HL-60 (cell line): ENCODE measurements at regions not wholly inside any gene's neighbourhood (a gene's known extent, or its start where the extent isn't known, plus 50 kb on each side); places are given as distances from the start of the nearest gene placed in this dataset.

Experiments used
- DNase-seq, 2 experiments: peaks; one replicate each; pipeline ENCODE4 v3.0.0-alpha.2; 2010 to 2020; ENCODE audit warnings: low read depth in 1 of 2, low spot score in 1 of 2
- H3K27ac ChIP-seq: fragments of 250-450 bp; sonication (Bioruptor Pico); replicated peaks from 2 replicates; pipeline ENCODE4 v1.5.1; 2020; ENCODE audit warnings: mild to moderate bottlenecking, moderate library complexity
- H3K27me3 ChIP-seq: fragments of 250-450 bp; sonication (Bioruptor Pico); 2 replicates; pipeline ENCODE4 v1.5.1; 2021; ENCODE audit warnings: mild to moderate bottlenecking, moderate library complexity; ENCODE audit not compliant: insufficient read depth, poor library complexity, severe bottlenecking
- H3K4me3 ChIP-seq: replicated peaks from 2 replicates; pipeline ENCODE4 v1.5.1; 2011; ENCODE audit warnings: mild to moderate bottlenecking, control low read depth, low read length; ENCODE audit not compliant: insufficient read depth
- CTCF ChIP-seq: IDR thresholded peaks from one replicate; pipeline ENCODE4 v1.5.1; 2011; ENCODE audit warnings: low read length, control low read depth, inconsistent platforms; ENCODE audit not compliant: insufficient read depth
- GABPA ChIP-seq: IDR thresholded peaks from 2 replicates; pipeline ENCODE4 v1.6.1; 2012; ENCODE audit warnings: low read depth
- POLR2AphosphoS5 ChIP-seq: IDR thresholded peaks from 2 replicates; pipeline ENCODE4 v1.6.1; 2012; ENCODE audit warnings: low read depth
- REST ChIP-seq: IDR thresholded peaks from 2 replicates; pipeline ENCODE4 v1.6.1; 2012; ENCODE audit warnings: low read depth; ENCODE audit not compliant: insufficient replicate concordance
- SPI1 ChIP-seq: IDR thresholded peaks from 2 replicates; pipeline ENCODE4 v1.6.1; 2012; ENCODE audit warnings: low read depth, mild to moderate bottlenecking, borderline replicate concordance

GRCh38 chr9:73981405-73981804 lies 515.7 kb upstream of the RORB start:
- Histone ChIP-seq H3K27ac (no peak overlapping the region), H3K27me3 (no peaks in the 10 kb centered on the region), H3K4me3 (no peak overlapping the region)
- DNase-seq = no peak
- TF ChIP-seq POLR2AphosphoS5 (no peak), GABPA (no peak), SPI1 (no peak), REST (no peak), CTCF (no peak)

- DNase-seq = no peak
- Histone ChIP-seq H3K27ac (no peak overlapping the region), H3K4me3 (no peak overlapping the region), H3K27me3 (no peaks in the 10 kb centered on the region)
- no peak for TF ChIP-seq POLR2AphosphoS5
- no peak for TF ChIP-seq SPI1
- TF ChIP-seq REST = no peak
- TF ChIP-seq CTCF = no peak
Observed at GRCh38 chr9:73995836-73996235, 501.3 kb upstream of the RORB start.

GRCh38 chr9:73996844-73997243 lies 500.3 kb upstream of the RORB start:
- H3K4me3 ChIP-seq = no peak overlapping the region

More at GRCh38 chr9:73996844-73997243, 500.3 kb upstream of the RORB start:
- no peak for DNase-seq
- no peaks in the 10 kb centered on the region for H3K27me3 ChIP-seq
- no peak for TF ChIP-seq POLR2AphosphoS5
- no peak for TF ChIP-seq CTCF
- TF ChIP-seq SPI1 = no peak
- no peak for TF ChIP-seq REST
- no peak for TF ChIP-seq GABPA
- H3K27ac ChIP-seq = no peak overlapping the region
